ENCODE measurements at regions not wholly inside any gene's neighbourhood (a gene's known extent, or its start where the extent isn't known, plus 50 kb on each side); places are given as distances from the start of the nearest gene placed in this dataset.

GRCh38 chr3:13266005-13266404, 154.1 kb downstream of the NUP210 start:
- Mint-ChIP-seq H3K27ac (ENCODE audit: unreplicated experiment) (no peak overlapping the region), H3K4me1 (ENCODE audit: unreplicated experiment) (no peaks in the 10 kb centered on the region), H3K4me3 (ENCODE audit: unreplicated experiment) (no peak overlapping the region), H3K36me3 (ENCODE audit: unreplicated experiment) (no peaks in the 10 kb centered on the region), H3K27me3 (ENCODE audit: unreplicated experiment) (peaks cover 20% of the 10 kb centered on the region), H3K9me3 (ENCODE audit: unreplicated experiment) (no peaks in the 10 kb centered on the region)
- TF ChIP-seq CTCF (IDR thresholded peaks at IDR 0.05), result no peak
- no peak for DNase-seq (ENCODE audit: extremely low spot score, unreplicated experiment)

GRCh38 chr3:13265507-13265906, 154.6 kb downstream of the NUP210 start:
- no peak overlapping the region for H3K4me3 Mint-ChIP-seq (ENCODE audit: unreplicated experiment)
- H3K4me1 Mint-ChIP-seq (ENCODE audit: unreplicated experiment), result no peaks in the 10 kb centered on the region
- H3K36me3 Mint-ChIP-seq (ENCODE audit: unreplicated experiment), result no peaks in the 10 kb centered on the region
- H3K27ac Mint-ChIP-seq (ENCODE audit: unreplicated experiment), result no peak overlapping the region
- no peak for DNase-seq (ENCODE audit: extremely low spot score, unreplicated experiment)
- H3K9me3 Mint-ChIP-seq (ENCODE audit: unreplicated experiment), result no peaks in the 10 kb centered on the region
- H3K27me3 Mint-ChIP-seq (ENCODE audit: unreplicated experiment), result peaks cover 20% of the 10 kb centered on the region
- TF ChIP-seq CTCF (IDR thresholded peaks at IDR 0.05), result no peak

GRCh38 chr3:13265016-13265415, 155.1 kb downstream of the NUP210 start:
- Mint-ChIP-seq H3K9me3 (ENCODE audit: unreplicated experiment) (no peaks in the 10 kb centered on the region), H3K36me3 (ENCODE audit: unreplicated experiment) (no peaks in the 10 kb centered on the region), H3K4me1 (ENCODE audit: unreplicated experiment) (no peaks in the 10 kb centered on the region), H3K27ac (ENCODE audit: unreplicated experiment) (no peak overlapping the region), H3K27me3 (ENCODE audit: unreplicated experiment) (peaks cover 20% of the 10 kb centered on the region), H3K4me3 (ENCODE audit: unreplicated experiment) (no peak overlapping the region)
- DNase-seq (ENCODE audit: extremely low spot score, unreplicated experiment), result no peak
- TF ChIP-seq CTCF (IDR thresholded peaks at IDR 0.05), result no peak

- Mint-ChIP-seq H3K4me3 (ENCODE audit: unreplicated experiment) (no peak overlapping the region), H3K27ac (ENCODE audit: unreplicated experiment) (no peak overlapping the region), H3K9me3 (ENCODE audit: unreplicated experiment) (no peaks in the 10 kb centered on the region), H3K36me3 (ENCODE audit: unreplicated experiment) (no peaks in the 10 kb centered on the region), H3K27me3 (ENCODE audit: unreplicated experiment) (peaks cover 24% of the 10 kb centered on the region), H3K4me1 (ENCODE audit: unreplicated experiment) (no peaks in the 10 kb centered on the region)
- DNase-seq (ENCODE audit: extremely low spot score, unreplicated experiment), result no peak
- TF ChIP-seq CTCF (IDR thresholded peaks at IDR 0.05), result no peak
Observed at GRCh38 chr3:13264468-13264795, 155.7 kb downstream of the NUP210 start.

GRCh38 chr3:13263770-13264467, 156.2 kb downstream of the NUP210 start:
- Mint-ChIP-seq H3K4me3 (ENCODE audit: unreplicated experiment) (no peak overlapping the region), H3K27ac (ENCODE audit: unreplicated experiment) (no peak overlapping the region), H3K9me3 (ENCODE audit: unreplicated experiment) (no peaks in the 10 kb centered on the region), H3K27me3 (ENCODE audit: unreplicated experiment) (peaks cover 24% of the 10 kb centered on the region), H3K36me3 (ENCODE audit: unreplicated experiment) (no peaks in the 10 kb centered on the region), H3K4me1 (ENCODE audit: unreplicated experiment) (no peaks in the 10 kb centered on the region)
- TF ChIP-seq CTCF (IDR thresholded peaks at IDR 0.05), result no peak
- DNase-seq (ENCODE audit: extremely low spot score, unreplicated experiment), result no peak
